ENCODE measurements at regions not wholly inside any gene's neighbourhood (a gene's known extent, or its start where the extent isn't known, plus 50 kb on each side); places are given as distances from the start of the nearest gene placed in this dataset.
A peak's percentile ranks its signal among the peaks of the same experiment; 100 is the strongest.
"Not testable (repeated sequence)": the region's sequence is repeated elsewhere in the genome, so short reads cannot be mapped to it uniquely, and the experiment has no call there.

DNA sequence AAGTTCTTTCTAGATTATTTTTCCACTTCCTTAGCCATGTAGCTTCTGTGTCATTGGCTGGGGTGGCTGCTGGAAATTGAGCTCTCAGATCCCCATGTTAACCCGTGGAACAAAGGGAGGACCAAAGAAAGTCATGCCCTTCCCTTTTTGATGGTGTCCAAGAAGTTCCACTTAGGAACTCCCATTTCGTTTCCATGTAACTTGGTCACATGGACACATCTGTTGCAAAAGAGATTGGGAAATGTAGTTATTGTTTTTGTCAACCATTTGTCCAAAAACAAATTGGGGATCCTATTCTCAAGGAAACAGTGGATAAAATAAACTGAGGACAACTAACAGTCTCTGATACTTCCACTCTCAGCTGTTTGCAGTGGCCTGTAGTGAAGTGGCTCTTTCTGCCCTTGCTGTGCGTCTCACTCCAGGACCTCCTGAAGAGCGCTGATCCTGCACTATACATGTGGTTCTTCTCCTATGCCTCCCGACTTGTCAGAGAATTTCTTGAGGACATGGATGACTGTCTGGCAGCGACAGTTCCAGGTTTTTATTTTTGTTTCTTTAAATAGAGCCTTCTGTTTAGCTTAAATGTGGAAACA is 125.3 kb upstream of the LNX1 start:
- DNase-seq (ENCODE audit: low read depth), result no peak

DNA sequence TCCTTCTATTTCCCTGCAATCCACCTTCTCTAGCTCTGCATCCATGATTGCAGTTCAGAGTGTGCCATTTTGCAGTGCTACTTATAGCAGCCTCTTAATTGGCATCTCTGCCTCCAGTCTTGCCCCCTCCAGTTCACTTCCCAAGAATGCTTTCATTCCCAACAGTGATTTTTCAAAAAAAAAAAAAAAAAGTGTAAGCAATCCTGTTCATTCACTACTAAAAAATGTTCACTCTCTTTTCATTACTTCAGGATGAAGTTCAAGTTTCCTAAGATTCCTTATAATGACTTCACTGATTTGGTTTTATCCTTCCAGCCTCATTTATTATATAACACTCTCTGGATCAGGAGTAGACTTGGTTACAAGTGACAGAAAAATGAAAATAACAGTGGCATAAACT is 124.7 kb upstream of the LNX1 start:
- no peak for DNase-seq (ENCODE audit: low read depth)

DNA sequence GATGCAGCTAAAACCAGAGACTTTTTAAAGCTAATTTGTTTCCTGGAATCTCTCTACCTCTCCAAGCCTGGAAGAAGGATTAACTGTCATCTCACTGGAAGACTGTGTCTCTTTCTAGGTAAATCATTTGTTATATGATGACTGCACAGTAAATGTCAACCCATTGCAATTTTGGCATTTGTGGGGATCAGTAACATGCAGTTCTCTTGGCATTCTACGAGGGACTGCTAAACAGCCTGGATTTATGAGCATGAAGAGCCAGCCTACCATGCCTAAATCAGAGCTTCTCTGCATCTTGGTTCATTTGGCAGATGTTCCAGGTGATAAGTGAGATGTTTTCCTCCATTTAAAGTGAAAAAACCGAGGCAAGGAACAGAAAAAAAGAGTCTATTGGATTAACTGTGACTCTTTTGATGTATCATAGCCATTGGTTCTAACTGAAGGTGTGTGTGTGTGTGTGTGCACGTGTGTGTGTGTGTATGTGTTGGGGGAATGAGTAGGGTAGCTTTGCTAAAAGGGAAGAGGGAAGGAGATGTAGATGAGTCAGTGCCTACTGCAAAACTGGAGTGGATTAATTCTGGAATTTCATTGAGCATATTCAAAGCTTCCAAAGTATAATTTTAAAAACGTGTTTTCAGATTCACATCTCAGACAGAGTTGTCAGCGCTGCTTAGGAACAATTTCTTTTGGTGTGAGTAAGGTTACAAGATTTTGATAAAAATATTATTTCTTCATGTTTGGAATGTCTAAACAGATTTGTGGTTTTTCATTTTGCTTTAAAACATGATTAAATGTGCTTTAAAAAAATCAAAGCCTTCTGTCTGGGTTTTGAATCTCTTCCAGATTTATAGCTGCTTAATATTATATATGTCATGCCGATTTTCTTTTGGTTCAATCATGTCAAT is 123.2 kb upstream of the LNX1 start:
- DNase-seq (ENCODE audit: low read depth), result no peak

DNA sequence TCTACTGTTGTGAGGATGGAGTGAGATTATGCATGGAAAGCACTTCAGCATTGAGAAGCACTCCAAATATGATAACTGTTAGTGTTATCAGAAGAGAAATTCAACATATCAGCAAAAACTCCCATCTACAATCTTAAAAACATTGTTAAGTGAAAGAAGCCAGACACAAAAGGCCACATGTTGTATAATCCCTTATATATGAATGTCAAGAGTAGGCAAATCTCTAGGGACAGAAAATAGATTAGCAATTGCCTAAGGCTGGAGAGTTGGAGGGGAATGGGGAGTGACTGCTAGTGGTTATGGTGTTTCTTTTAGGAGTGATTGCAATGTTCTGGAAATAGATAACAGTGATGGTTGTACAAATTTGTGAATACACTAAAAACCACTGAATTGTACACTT is 122.5 kb upstream of the LNX1 start:
- DNase-seq (ENCODE audit: low read depth), result no peak

DNA sequence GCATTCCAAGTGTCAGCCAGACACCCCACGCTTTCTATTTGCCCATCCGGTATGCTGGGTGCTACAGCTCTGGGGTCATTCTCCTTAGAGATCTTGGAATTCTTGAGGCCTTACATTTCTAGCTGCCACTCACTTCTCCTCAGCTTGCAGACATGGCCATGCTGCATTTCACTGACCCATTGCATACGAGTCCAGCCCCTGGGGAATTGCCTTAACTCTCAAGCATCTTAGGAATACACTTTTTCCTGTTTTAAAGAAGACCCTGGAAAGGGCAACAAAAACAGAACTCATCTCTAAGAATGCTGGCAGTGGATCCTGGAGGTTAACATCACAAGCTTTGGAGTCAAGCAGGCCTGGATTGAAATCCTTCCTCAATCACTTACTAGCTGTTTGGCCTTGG is 122.0 kb upstream of the LNX1 start:
- DNase-seq (ENCODE audit: low read depth), result no peak

DNA sequence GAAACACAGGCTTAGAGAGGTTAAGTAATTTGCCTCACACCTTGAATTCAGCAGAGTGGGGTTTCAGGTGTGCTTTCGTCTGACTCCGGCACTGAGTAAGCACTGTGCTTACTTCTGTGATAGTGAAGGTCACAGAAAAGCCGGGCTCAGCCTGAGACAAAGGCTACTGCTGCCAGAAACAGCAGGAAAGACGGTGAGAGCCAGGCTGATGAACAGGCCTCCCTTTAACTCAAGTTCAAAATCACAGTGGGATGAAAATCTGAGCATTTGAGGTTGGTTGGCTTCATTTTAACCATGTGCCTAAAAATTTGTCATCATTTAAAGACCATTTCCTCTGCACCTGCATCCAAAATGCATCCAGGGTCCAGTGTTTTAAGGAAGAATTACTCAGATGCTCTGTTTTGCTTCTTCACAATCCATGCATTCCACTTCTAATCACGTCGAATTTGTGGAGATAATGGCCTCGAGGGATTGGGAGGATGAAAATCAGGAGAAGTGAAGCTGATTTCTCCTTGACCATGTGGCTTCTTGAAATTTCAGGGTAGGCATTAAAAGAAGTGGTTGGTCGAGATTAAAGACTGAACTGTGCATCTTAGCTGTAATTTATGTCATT is 121.2 kb upstream of the LNX1 start:
- no peak for DNase-seq (ENCODE audit: low read depth)

DNA sequence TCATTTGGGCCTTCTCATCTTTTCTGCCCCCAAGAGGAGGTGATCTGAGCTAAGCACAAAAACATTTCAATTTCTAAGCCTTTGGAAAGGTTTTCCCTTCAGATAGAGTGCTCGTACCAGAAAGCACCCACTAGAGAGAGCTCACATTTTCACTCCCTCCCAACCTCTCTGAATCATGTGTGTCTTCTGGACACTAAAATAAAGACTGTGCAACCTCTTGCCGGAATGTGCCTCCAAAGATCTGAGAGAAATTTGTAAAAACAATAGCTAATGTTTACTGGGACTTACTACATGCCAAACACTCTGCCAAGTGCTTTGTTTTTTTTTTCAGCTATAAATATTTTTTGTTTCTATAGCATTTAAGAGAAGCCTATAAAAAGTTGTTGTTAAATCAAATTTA is 120.6 kb upstream of the LNX1 start:
- DNase-seq (ENCODE audit: low read depth), result no peak

DNA sequence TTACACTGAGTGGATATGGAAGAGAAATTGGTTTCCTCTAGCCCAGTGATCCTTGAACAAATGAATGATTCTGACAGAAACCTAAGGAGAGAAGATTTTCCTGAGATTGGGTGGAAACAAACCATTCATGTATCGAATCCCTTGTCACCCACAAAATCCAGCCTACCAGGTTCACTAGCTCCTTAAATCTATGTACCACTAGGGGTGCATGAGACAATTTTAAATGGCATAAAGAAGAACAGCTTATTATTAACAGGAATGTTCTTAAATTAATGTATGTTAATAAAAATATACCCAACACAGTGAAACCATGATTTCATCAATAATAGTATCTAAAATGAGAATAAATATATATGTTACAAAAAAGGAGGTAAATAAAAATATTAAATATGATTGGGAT is 118.4 kb upstream of the LNX1 start:
- no peak for DNase-seq (ENCODE audit: low read depth)

DNA sequence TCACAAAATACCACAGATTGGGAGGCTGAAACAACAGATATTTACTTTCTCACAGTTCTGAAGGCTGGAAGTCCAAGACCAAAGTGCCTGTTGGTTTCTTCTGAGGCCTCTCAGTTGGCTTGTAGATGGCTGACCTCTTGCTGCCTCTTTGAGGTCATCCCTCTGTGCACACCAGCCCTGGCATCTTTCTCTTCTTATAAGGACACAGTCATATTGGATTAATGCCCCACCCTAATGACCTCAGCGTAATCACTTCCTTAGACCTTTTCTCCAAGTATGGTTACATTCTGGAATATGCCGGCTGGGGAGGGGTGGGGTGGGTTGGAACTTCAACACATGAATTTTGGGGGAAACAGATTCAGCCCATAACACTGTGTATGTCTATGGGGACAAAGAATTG is 116.2 kb upstream of the LNX1 start:
- DNase-seq (ENCODE audit: low read depth), result no peak

DNA sequence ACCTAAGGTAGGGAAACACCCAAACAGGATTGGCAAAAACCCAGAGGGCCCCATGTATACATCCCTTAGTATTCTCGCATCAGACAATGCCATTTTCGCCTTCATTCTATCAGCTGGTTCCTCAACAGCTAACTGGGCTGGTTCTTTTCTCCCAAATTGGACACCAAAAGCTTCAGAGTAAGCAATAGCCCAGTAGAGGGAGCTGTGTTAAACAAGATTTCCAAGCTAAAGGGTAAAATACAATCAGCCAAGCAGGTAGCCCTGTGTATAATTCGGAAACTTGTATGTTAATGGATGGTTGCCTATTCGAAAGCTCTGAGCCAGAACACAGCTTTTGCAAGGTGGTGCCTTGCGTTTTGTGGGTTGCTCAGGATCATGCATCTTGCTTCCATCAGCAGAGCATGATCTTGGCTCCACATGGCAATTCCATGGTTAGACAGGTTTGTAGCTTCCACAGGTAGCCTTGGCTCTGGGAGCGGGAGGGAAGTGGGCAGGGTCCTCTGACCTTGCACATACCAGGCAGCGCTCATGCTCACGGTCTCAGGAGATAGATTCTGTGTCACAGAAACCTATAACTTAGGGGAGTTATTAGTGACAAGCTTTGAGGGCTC is 115.2 kb upstream of the LNX1 start:
- DNase-seq (ENCODE audit: low read depth), result no peak

DNA sequence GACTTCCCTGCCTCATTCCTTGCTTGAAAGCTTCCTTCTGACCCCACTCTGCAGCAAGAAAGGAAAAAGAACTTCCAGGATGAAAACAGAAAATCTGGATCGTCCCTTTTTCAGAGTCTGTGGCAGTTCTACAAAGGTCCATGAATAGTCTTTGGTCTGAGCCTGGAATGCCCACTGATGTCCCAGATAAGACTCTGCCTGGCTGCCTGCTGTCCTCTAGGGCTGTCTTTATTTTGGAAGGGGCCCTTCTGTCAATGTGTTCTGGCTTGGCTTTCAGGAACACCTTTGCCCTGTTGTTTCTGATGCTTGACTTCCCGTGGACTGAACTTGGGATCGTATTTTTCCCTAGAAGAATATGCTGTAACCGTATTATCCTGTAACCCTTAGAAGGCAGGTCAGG is 114.7 kb upstream of the LNX1 start:
- no peak for DNase-seq (ENCODE audit: low read depth)

DNA sequence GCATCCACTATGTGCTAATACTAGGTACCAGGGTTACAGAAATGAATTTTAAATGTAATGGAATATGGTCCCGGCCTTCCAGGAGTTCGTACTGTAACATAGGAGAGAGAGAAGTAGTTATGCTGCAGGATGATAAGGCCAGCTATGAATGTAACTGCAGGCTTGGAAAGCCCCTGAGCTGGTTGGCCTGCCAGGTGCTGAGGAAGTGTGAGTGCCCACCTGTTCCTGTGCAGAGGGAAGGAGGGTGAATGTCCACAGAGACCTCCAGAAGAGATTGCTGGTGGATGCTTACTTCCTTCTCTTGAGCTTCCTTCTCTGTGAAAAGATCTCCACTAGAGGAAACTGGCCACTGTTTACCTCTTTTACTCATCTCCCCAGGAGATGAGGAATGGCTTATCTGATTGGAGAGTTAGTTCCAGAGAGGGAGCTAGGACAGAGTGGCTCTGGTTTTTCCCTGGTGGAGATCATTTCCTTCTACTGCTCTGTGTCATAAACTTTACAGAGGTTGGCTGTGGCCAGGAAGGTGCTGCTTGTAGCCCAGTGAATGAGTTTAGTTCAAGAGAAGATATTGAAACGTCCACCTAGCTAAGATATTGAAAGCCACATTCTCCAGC is 114.0 kb upstream of the LNX1 start:
- no peak for DNase-seq (ENCODE audit: low read depth)

DNA sequence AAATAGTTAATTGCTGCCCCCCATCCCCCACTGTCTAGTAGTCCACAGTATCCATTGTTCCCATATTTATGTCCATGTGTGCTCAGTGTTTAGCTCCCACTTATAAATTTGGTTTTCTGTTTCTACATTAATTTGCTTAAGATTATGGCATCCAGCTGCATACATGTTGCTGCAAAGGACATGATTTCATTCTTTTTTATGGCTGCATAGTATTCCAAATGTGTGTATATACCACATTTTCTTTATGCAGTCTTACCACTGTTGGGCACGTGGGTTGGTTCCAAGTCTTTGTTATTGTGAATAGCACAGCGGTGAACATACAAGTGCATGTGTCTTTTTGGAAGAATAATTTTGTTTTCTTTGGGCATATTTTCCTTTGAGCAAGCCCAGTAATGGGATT is 113.0 kb upstream of the LNX1 start:
- DNase-seq (ENCODE audit: low read depth), result no peak

DNA sequence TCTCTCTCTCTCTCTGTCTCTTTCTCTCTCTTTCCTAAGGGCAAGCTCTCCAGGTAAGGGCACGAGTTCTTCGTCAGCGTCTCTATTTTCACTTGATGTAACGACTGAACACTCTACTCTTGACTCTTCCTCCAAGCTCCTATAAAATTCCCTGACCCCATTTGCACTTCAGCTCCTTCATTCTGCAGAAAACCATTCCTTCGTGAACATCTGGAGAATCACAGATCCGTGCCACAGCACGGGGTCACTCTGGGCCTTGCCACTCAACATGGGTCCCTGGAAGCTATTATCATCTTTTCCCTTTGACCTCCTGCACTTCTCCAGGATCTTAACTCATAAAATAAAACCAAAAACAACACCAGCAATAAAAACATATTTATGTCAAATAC is 112.0 kb upstream of the LNX1 start:
- DNase-seq (ENCODE audit: low read depth), result no peak

DNA sequence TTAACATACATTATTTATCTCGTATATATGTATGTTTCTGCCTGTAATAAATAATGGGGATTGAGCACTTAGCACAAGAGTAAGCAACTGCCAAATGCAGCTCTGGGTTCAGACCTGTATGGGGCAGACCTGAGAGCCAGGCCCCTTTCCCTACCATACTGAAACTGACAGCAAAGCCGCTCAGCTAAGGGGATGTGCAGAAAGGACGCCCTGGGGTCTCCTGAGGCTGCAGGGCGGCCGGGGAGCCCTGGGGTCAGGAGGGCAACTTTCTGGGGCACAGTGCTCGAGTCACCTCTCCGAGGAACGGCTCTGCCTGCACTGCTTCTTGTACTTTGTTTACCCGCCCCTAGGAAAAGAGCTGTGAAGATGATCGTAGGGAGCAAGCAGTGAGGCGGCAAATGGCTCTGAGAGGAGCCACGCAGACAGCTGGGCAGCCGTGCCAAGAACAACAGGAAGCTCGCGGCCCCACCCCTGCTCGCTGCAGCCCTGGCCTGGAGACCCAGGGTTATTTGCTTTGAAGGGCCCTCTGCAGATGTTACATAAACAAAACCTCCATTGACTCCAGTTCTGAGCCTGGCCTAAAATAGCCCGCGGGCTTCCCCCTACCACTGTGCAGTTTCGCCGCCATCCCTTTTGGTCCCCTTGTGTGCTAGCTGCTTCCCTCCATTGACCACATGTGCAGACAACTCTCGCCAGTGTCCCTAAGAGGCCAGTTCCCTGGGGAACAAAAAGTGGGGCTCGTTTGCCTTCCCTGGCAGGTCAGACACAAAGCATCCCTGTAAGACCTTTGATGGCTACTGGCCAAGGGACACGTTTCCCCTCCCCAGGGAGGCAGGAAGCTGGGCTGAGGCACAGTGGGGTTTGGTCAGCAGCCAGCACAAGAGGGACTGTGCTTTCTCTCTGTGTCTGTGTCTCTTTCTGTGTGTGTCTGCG is 111.3 kb upstream of the LNX1 start:
- DNase-seq (ENCODE audit: low read depth), result peak; percentile 83

DNA sequence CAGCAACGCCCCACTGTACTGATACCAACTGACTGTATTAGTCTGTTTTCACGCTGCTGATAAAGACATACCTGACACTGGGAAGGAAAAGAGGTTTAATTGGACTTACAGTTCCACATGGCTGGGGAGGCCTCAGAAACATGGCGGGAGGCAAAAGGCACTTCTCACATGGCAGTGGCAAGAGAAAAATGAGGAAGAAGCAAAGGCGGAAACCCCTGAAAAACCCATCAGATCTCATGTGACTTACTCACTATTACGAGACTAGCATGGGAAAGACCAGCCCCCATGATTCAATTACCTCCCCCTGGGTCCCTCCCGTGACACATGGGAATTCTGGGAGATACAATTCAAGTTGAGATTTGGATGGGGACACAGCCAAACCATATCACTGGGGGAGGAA is 110.0 kb upstream of the LNX1 start:
- DNase-seq (ENCODE audit: low read depth), result not testable (repeated sequence)

DNA sequence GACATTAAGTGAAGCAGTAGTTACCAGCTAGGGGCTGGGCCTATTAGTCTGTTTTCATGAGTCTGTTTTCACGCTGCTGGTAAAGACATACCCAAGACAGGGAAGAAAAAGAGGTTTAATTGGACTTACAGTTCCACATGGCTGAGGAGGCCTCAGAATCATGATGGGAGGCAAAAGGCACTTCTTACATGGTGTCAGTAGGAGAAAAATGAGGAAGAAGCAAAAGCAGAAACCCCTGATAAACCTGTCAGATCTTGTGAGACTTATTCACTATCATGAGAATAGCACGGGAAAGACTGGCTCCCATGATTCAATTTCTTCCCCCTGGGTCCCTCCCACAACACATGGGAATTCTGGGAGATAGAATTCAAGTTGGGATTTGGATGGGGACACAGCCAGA is 108.0 kb upstream of the LNX1 start:
- DNase-seq (ENCODE audit: low read depth), result not testable (repeated sequence)

DNA sequence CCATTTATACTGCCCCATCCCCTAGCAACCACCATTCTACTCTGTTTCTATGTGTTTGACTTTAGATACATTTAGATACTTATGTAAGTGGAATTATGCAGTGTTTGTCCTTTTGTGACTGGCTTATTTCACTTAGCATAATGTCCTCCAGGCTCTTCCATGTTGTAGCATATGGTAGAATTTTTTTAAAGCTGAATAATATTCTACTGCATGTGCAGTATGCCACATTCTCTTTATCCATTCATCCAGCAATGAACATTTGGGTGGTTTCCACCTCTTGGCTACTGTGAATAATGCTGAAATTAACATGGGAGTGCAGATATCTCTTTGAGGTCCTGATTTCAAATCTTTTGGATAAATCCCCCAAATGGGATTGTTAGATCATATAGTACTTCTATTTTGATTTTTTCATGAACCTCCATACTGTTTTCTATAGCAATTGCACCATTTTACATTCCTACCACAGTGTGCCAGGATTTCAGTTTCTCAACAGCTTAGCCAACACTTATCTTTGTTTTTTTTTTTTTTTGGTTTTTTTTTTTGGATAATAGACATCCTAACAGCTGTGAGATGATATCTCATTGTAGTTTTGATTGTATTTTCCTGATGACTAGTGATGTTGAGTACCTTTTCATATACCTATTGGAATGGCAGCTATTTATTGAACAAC is 105.9 kb upstream of the LNX1 start:
- no peak for DNase-seq (ENCODE audit: low read depth)

DNA sequence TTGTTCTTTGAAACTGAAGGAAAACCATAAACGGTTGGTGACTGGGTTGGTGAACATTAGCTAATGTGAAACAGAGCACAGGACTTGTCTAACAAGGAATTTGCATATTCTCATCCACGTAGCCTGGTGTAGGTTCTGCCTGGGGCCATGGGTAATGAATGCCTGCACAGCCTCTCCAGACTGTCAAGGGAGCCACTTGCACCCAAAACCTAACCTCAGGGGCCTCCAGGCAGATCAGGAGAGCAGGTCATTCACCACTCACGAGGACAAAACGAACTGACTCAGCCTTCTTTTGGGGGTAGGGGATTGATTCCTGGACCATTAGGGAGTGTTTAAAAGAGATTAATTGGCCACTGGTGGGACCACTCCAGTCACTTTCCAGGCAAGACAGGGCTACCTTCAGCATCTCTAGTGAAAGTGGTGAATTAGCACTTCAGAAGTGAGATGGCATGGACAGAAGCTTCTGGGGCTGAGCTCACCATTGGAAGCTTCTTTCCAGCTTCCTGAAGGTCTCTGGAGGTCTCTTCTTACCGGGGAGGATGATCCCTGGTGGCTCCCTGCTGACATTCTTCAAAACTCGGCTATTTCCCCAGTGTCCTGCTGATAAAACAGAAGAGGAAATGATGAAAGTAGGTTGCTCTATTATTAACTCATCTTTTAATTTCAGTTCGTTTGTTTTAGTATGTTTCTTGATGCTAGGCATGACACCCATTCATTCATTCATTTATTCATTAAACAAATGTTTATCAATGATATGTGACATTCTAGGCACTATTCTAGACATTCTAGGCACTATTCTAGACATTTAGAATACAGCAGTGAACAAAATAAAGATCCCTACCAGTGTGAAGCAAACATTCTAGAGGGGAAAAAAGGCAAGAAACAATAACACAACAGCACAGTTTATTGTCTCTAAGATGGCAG is 104.5 kb upstream of the LNX1 start:
- DNase-seq (ENCODE audit: low read depth), result no peak

DNA sequence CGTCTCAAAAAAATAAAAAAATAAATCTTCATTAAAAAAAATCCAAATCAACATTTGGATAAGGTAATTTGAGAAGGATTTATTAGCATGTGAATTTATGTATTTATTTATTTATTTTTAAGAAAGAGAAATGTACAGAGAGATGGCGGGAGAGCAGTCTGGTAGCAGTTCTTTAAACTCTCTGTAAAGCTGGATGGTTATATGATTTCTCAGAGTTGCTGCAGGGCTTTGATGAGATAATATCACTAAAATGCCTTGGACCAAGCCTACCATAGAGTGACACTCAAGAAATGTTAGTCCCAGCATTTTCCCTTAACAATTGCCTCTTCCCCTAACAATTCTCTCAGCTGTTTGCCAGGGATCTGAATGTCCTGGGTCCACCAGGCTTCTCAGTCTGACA is 103.4 kb upstream of the LNX1 start:
- DNase-seq (ENCODE audit: low read depth), result no peak

Measured in Daoy (cell line).